Astrocyte (in vitro differentiated cells and primary cell): ENCODE measurements at regions not wholly inside any gene's neighbourhood (a gene's known extent, or its start where the extent isn't known, plus 50 kb on each side); places are given as distances from the start of the nearest gene placed in this dataset.

Experiments
- DNase-seq: peaks from one replicate; pipeline ENCODE4 v3.0.0-alpha.2; 2010; ENCODE audit warnings: low read depth
- FAIRE-seq: peaks from 2 replicates; lab custom pipeline; 2011; peaks lifted over from hg19 to GRCh38; lab: Jason Lieb, UNC
- H2AFZ ChIP-seq: 2 replicates; pipeline ENCODE4 v1.6.0; 2012; ENCODE audit warnings: low read depth, low read length, inconsistent platforms
- H3K27ac ChIP-seq: 2 replicates; pipeline ENCODE4 v1.5.1; 2011; ENCODE audit warnings: low read depth, low read length, inconsistent platforms
- H3K27me3 ChIP-seq: 2 replicates; pipeline ENCODE4 v1.6.0; 2011; ENCODE audit warnings: low read length, inconsistent platforms; ENCODE audit not compliant: insufficient read depth
- H3K36me3 ChIP-seq: 2 replicates; pipeline ENCODE4 v1.5.1; 2011; ENCODE audit warnings: low read length, inconsistent platforms; ENCODE audit not compliant: insufficient read depth
- H3K4me1 ChIP-seq: 2 replicates; pipeline ENCODE4 v1.5.1; 2011; ENCODE audit warnings: low read length, inconsistent platforms; ENCODE audit not compliant: insufficient read depth
- H3K4me2 ChIP-seq: 2 replicates; pipeline ENCODE4 v1.6.0; 2012; ENCODE audit warnings: low read length, inconsistent platforms
- H3K4me3 ChIP-seq: 2 replicates; pipeline ENCODE4 v1.5.1; 2011; ENCODE audit warnings: low read depth, mild to moderate bottlenecking, low read length, inconsistent platforms; ENCODE audit not compliant: insufficient read depth
- H3K79me2 ChIP-seq: 2 replicates; pipeline ENCODE4 v1.6.0; 2012; ENCODE audit warnings: mild to moderate bottlenecking, low read length, inconsistent platforms; ENCODE audit not compliant: insufficient read depth
- H3K9ac ChIP-seq: 2 replicates; pipeline ENCODE4 v1.6.0; 2012; ENCODE audit warnings: mild to moderate bottlenecking, low read length, inconsistent platforms
- H3K9me3 ChIP-seq: 2 replicates; pipeline ENCODE4 v1.5.1; 2012; ENCODE audit warnings: low read depth, mild to moderate bottlenecking, low read length, inconsistent platforms; ENCODE audit not compliant: insufficient read depth
- H4K20me1 ChIP-seq: 2 replicates; pipeline ENCODE4 v1.6.0; 2012; ENCODE audit warnings: low read length, inconsistent platforms; ENCODE audit not compliant: insufficient read depth
- H3K27ac Mint-ChIP-seq: one replicate; pipeline ENCODE4 v1.8.0; 2021; ENCODE audit warnings: mild to moderate bottlenecking, mixed read lengths; ENCODE audit not compliant: unreplicated experiment
- H3K27me3 Mint-ChIP-seq: one replicate; pipeline ENCODE4 v1.8.0; 2021; ENCODE audit warnings: low read depth, mixed read lengths; ENCODE audit not compliant: unreplicated experiment
- H3K36me3 Mint-ChIP-seq: one replicate; pipeline ENCODE4 v1.8.0; 2021; ENCODE audit warnings: low read depth, mixed read lengths; ENCODE audit not compliant: unreplicated experiment
- H3K4me1 Mint-ChIP-seq: one replicate; pipeline ENCODE4 v1.8.0; 2021; ENCODE audit warnings: low read depth, mixed read lengths; ENCODE audit not compliant: unreplicated experiment
- H3K4me3 Mint-ChIP-seq: one replicate; pipeline ENCODE4 v1.8.0; 2021; ENCODE audit warnings: mild to moderate bottlenecking, moderate library complexity, mixed read lengths; ENCODE audit not compliant: unreplicated experiment
- H3K9me3 Mint-ChIP-seq: one replicate; pipeline ENCODE4 v1.8.0; 2021; ENCODE audit warnings: mild to moderate bottlenecking, mixed read lengths; ENCODE audit not compliant: unreplicated experiment
- EZH2 ChIP-seq: IDR thresholded peaks from 2 replicates; pipeline ENCODE4 v1.6.1; 2012; ENCODE audit warnings: mild to moderate bottlenecking, low read length, inconsistent platforms; ENCODE audit not compliant: insufficient read depth
- TF ChIP-seq, protein P1 (sequence below): IDR thresholded peaks from 2 replicates; pipeline ENCODE4 v1.5.1; 2011; ENCODE audit warnings: low read depth, mild to moderate bottlenecking, inconsistent platforms, low read length, moderate library complexity; ENCODE audit not compliant: insufficient read depth

DNA sequence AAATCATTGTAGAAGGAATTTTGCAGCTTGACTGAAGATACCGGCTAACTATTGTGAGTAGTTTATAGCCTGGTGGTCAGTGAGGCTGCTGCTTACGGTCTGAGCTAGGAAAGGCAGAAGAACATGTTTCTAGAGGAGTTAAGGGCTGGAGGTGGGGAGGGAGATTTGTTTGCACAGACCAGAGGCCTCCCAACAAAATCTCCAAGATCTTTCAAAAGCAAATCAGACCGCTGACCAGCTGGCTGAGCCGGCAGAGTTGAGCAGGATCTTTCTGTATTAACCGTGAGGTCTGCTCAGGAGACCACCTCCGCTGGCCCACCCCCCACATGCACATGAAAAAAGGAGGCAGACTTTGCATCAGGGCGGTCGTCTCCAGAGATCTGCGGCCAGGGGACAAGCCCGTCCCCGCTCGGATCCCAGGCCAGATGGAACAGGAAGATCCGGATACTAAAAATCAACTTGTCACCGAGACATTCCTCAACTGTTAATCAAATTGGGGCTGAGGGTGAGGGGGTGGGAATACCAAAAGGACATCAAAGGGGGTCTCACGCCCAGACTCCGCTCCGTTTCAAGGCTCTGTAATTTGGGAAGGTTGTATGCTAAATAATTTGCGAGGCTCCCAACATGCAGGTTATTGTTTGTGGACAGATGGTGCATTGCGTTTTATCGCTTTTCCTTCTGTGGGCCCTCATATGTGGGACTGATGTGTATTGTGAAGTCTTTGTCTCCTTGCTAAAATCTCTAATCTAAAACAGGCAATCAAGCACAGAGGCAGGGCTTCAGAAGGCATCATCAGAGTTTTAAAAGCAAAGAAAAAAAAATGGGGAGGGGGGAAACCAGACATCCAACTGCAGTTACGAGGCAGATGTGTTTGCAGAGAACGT, 319.0 kb downstream of the ZNF536 start:
- H3K4me3 Mint-ChIP-seq: no peak overlapping the region
- Histone ChIP-seq H2AFZ (no peak overlapping the region), H3K9ac (no peak overlapping the region), H4K20me1 (no peaks in the 10 kb centered on the region), H3K9me3 (no peaks in the 10 kb centered on the region), H3K27ac (no peak overlapping the region), H3K79me2 (no peaks in the 10 kb centered on the region), H3K4me1 (no peaks in the 10 kb centered on the region), H3K36me3 (no peaks in the 10 kb centered on the region), H3K4me2 (no peak overlapping the region), H3K27me3 (peaks cover 29% of the 10 kb centered on the region), H3K4me3 (no peak overlapping the region)
- DNase-seq (no peak), FAIRE-seq (no peak)
- H3K27ac Mint-ChIP-seq: no peak overlapping the region
- no peaks in the 10 kb centered on the region for H3K36me3 Mint-ChIP-seq
- no peaks in the 10 kb centered on the region for H3K9me3 Mint-ChIP-seq
- TF ChIP-seq, protein P1, sequence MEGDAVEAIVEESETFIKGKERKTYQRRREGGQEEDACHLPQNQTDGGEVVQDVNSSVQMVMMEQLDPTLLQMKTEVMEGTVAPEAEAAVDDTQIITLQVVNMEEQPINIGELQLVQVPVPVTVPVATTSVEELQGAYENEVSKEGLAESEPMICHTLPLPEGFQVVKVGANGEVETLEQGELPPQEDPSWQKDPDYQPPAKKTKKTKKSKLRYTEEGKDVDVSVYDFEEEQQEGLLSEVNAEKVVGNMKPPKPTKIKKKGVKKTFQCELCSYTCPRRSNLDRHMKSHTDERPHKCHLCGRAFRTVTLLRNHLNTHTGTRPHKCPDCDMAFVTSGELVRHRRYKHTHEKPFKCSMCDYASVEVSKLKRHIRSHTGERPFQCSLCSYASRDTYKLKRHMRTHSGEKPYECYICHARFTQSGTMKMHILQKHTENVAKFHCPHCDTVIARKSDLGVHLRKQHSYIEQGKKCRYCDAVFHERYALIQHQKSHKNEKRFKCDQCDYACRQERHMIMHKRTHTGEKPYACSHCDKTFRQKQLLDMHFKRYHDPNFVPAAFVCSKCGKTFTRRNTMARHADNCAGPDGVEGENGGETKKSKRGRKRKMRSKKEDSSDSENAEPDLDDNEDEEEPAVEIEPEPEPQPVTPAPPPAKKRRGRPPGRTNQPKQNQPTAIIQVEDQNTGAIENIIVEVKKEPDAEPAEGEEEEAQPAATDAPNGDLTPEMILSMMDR: no peak
- TF ChIP-seq EZH2: no peak
- no peaks in the 10 kb centered on the region for H3K4me1 Mint-ChIP-seq
- peaks cover 37% of the 10 kb centered on the region for H3K27me3 Mint-ChIP-seq

DNA sequence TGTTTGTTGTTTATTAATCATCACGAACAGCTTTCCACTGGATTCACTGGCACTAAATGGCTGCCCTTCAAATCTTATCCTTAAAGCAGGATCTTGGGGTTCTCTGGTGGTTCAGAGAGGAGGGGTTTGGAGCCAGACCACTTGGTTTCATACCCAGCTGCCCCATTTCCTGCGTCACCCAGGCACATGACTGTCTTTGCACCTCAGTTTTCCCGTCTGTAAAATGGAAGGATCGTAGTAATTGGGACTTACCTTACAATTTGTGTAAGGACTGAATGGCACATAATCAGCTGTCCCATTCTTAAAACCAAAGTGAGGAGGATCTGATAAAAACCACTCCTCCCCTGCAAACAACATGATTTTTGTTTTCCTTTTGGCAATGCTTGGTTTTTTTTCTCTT, 318.3 kb downstream of the ZNF536 start:
- no peaks in the 10 kb centered on the region for H3K36me3 ChIP-seq
- H3K9me3 ChIP-seq: no peaks in the 10 kb centered on the region
- H2AFZ ChIP-seq: no peak overlapping the region
- peaks cover 29% of the 10 kb centered on the region for H3K27me3 ChIP-seq
- no peak overlapping the region for H3K4me2 ChIP-seq
- Mint-ChIP-seq H3K27me3 (peaks cover 42% of the 10 kb centered on the region), H3K4me3 (no peak overlapping the region), H3K36me3 (no peaks in the 10 kb centered on the region), H3K27ac (no peak overlapping the region), H3K4me1 (no peaks in the 10 kb centered on the region), H3K9me3 (no peaks in the 10 kb centered on the region)
- no peaks in the 10 kb centered on the region for H3K4me1 ChIP-seq
- H3K79me2 ChIP-seq: no peaks in the 10 kb centered on the region
- no peak for TF ChIP-seq EZH2
- TF ChIP-seq, protein P1: no peak
- no peak for FAIRE-seq
- H3K27ac ChIP-seq: no peak overlapping the region
- no peak overlapping the region for H3K4me3 ChIP-seq
- no peaks in the 10 kb centered on the region for H4K20me1 ChIP-seq
- DNase-seq: no peak
- no peak overlapping the region for H3K9ac ChIP-seq

DNA sequence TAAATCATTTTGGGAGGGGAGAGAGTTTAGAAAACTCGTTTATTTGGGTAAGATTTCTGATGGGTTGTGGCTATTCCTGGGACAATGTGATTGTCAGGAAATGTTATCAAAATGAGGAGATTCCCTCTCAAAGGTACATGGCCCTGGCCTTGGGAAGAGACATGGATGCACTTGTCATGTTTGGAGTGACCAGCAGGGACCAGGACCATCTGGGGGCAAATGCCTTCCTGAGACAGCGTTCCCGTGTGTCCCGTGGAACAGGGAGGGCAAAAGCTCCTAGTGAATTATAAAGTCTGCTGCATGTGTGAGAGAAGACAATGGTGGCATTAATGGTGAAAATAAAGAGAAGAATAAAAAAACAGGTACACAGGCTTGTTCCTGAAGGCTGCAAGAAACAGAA, 317.3 kb downstream of the ZNF536 start:
- Histone ChIP-seq H3K27me3 (peaks cover 29% of the 10 kb centered on the region), H4K20me1 (no peaks in the 10 kb centered on the region), H3K4me3 (no peak overlapping the region), H3K36me3 (no peaks in the 10 kb centered on the region), H3K4me2 (no peak overlapping the region), H3K27ac (no peak overlapping the region), H3K9ac (no peak overlapping the region), H2AFZ (no peak overlapping the region), H3K79me2 (no peaks in the 10 kb centered on the region), H3K9me3 (no peaks in the 10 kb centered on the region), H3K4me1 (no peaks in the 10 kb centered on the region)
- Mint-ChIP-seq H3K27ac (no peak overlapping the region), H3K36me3 (no peaks in the 10 kb centered on the region), H3K9me3 (no peaks in the 10 kb centered on the region), H3K4me3 (no peak overlapping the region), H3K27me3 (peaks cover 45% of the 10 kb centered on the region), H3K4me1 (no peaks in the 10 kb centered on the region)
- no peak for DNase-seq
- no peak for FAIRE-seq
- no peak for TF ChIP-seq EZH2
- TF ChIP-seq, protein P1: no peak
